HG03159 (cell line): ENCODE measurements at regions not wholly inside any gene's neighbourhood (a gene's known extent, or its start where the extent isn't known, plus 50 kb on each side); places are given as distances from the start of the nearest gene placed in this dataset.
"Not testable (repeated sequence)": the region's sequence is repeated elsewhere in the genome, so short reads cannot be mapped to it uniquely, and the experiment has no call there.

Experiments
- ATAC-seq: cut with Tn5 transposase; IDR thresholded peaks from one replicate; pipeline ENCODE4 v1.9.1; 2021; ENCODE audit warnings: mild to moderate bottlenecking, moderate library complexity; ENCODE audit not compliant: unreplicated experiment

GRCh38 chr3:6351752-6352151, 509.2 kb upstream of the GRM7 start:
- ATAC-seq, result no peak

GRCh38 chr3:6354653-6355052, 506.3 kb upstream of the GRM7 start:
- ATAC-seq, result no peak

GRCh38 chr3:6362406-6362805, 498.5 kb upstream of the GRM7 start:
- ATAC-seq, result no peak

- no peak for ATAC-seq
These were observed 493.7 kb upstream of the GRM7 start for GRCh38 chr3:6367171-6367570.

GRCh38 chr3:6392123-6392522, 468.8 kb upstream of the GRM7 start:
- no peak for ATAC-seq

GRCh38 chr3:6394944-6395343, 466.0 kb upstream of the GRM7 start:
- no peak for ATAC-seq

GRCh38 chr3:6396631-6397030, 464.3 kb upstream of the GRM7 start:
- no peak for ATAC-seq

- ATAC-seq, result not testable (repeated sequence)
These were observed 458.2 kb upstream of the GRM7 start for GRCh38 chr3:6402666-6403065.

- not testable (repeated sequence) for ATAC-seq
These were observed 454.0 kb upstream of the GRM7 start for GRCh38 chr3:6406923-6407322.

GRCh38 chr3:6416049-6416661, 444.8 kb upstream of the GRM7 start:
- ATAC-seq, result no peak

- ATAC-seq, result no peak
These were observed 443.7 kb upstream of the GRM7 start for GRCh38 chr3:6417174-6417573.

- no peak for ATAC-seq
These were observed 442.4 kb upstream of the GRM7 start for GRCh38 chr3:6418485-6418884.

GRCh38 chr3:6421666-6422445, 439.1 kb upstream of the GRM7 start:
- ATAC-seq, result no peak

GRCh38 chr3:6425289-6425820, 435.6 kb upstream of the GRM7 start:
- no peak for ATAC-seq

- ATAC-seq, result not testable (repeated sequence)
These were observed 432.6 kb upstream of the GRM7 start for GRCh38 chr3:6428276-6428675.

GRCh38 chr3:6435951-6436350, 425.0 kb upstream of the GRM7 start:
- no peak for ATAC-seq

GRCh38 chr3:6437631-6438030, 423.3 kb upstream of the GRM7 start:
- no peak for ATAC-seq

- ATAC-seq, result no peak
These were observed 422.9 kb upstream of the GRM7 start for GRCh38 chr3:6438031-6438430.

- ATAC-seq, result no peak
These were observed 421.7 kb upstream of the GRM7 start for GRCh38 chr3:6439226-6439625.

GRCh38 chr3:6439824-6440223, 421.1 kb upstream of the GRM7 start:
- ATAC-seq, result no peak

GRCh38 chr3:6444888-6445658, 415.8 kb upstream of the GRM7 start:
- ATAC-seq, result no peak
